DMS 273 treated with DMSO at 0.1 percent for 48 hours (cell line): ENCODE measurements at regions not wholly inside any gene's neighbourhood (a gene's known extent, or its start where the extent isn't known, plus 50 kb on each side); places are given as distances from the start of the nearest gene placed in this dataset.
A peak's percentile ranks its signal among the peaks of the same experiment; 100 is the strongest.
"Not testable (repeated sequence)": the region's sequence is repeated elsewhere in the genome, so short reads cannot be mapped to it uniquely, and the experiment has no call there.

ENCODE experiments used
- DNase-seq: peaks from one replicate; lab custom pipeline; 2025; lab: John Stamatoyannopoulos, UW

DNA sequence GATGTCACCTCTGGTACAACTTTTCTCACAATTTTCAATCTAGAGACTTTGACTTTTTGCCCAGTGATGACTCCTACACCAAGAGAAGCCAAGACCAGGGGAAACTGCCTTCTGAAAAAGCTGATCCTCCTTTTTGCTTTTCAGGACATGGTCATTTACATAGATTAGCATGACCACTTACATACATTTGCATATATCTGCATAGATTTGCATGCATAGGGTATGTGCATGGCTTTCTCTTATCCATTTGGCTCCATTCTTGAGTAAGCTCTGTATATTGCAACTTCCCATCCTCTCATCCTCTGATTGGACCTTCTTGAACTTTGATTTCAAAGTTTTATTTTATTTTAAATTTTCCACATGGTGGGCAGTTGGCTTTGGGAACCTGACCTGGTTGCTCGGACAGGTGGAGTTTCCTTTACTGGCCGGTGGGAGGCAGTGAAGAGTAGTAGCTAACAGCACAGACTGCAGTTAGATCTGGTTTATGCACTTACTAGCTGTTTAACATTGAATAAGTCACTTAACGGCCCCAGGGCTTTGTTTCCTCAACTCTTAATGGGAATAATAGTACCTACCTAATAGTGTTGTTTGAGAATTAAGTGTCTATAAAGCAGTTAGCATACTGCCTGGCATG lies 92.9 kb downstream of the GPR139 start:
- no peak for DNase-seq

DNA sequence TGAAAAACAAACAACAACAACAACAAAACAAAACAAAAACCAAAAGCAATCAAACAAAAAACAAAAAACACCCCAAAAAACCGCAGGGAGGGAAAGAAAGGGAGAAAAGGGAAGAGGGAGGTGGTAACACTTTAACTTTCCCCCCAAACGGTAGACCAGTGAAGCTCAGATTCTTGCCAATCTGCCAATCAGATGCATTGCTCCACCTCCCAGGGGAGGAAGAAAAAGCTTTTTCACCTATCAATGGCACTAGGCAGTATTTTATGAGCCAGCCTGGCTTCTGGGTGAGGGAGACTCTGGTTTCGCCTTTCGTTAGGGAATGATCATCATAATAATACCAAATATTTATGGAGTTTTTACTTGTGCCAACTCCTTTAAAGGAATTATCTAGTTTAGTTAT lies 94.1 kb downstream of the GPR139 start:
- DNase-seq: no peak

DNA sequence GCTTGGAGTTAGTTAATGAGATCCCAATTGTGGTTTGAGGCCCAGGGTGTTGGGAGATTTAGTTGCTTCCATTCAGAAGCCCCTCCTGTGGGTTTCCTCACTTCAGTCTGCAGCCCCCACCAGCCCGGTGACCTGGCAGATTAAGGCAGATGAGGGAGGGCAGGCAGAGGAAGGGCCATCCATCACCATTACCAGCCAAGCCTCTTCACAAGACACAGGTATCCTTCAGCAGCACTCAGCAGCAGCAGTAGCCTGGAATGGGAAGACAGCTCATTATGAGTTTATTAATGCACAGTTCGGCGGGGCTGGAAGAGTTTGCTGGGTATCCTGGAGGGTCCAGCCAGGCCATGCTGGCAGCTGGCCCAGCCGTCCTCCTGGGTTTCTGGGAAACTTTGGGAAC lies 90.0 kb upstream of the GPRC5B start:
- no peak for DNase-seq

DNA sequence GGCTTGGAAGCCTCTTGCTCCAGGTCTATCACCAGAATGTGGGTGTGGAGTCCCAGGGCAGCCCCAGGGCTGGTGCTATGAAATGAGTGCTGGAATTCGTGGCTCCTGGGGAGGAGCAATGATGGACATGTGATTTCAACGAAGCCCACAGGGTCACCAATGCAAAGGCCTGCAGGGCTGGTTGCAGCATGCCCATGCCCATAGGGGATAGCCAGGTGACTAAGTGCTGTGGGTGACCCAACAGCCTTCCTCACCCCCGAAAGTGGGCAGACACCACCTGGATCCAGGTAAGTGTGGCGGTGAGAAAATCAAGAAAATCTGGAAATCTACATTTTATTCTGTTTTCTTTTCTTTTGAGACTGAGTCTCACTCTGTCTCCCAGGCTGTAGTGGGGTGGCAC lies 87.5 kb upstream of the GPRC5B start:
- no peak for DNase-seq

DNA sequence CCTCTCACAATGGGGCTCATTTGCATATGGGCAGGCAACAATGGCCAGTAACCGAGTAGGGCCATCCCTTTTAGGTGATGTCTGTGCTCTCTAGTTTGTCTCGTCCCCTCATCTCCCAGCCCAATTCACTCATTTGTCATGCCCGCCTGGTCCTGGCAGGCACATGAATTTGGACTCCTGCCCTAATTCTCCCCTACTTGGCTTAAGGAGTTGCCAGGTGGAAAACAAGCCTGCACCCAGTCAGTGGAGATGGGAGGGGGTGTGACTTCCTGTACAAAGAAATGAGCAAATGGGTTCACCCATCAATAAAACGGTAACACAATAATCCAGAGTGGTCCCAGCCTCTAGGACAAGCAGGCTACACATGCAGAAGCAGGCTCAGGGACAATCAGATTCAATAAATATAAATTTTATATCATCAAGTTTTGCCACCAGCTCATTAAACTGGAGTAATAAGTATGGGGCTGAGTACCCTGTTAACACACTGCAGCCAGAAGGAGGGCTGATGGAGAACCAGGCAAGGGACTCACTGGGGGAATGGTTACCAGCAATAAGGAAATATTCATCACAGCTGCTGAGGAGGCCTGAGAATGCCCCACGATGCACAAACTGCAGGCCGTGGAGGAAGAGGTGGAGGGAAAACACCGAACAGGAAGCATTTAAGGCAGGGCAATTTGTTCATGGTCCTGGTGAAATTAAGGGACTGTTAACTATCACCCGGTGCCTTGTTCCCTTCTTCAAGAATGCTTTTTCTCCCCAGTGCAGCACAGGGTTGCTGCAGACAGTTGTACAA lies 84.4 kb upstream of the GPRC5B start:
- no peak for DNase-seq

DNA sequence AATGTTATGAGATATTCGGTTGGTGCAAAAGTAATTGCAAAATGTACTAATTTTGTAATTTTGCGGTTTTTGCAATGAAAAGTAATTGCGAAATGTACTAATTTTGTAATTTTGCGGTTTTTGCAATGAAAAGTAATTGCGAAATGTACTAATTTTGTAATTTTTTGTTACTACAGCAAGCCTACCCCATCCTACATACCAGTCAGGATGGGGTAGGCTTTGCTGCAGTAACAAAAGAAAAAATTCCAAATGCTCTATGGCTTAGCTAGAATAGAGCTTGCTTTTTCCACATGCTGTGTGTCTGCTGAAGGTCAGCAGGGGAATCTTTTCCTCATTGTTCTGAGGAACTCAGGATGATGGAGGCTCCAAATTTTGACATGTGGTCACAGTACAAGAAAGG lies 83.3 kb upstream of the GPRC5B start:
- DNase-seq: no peak

DNA sequence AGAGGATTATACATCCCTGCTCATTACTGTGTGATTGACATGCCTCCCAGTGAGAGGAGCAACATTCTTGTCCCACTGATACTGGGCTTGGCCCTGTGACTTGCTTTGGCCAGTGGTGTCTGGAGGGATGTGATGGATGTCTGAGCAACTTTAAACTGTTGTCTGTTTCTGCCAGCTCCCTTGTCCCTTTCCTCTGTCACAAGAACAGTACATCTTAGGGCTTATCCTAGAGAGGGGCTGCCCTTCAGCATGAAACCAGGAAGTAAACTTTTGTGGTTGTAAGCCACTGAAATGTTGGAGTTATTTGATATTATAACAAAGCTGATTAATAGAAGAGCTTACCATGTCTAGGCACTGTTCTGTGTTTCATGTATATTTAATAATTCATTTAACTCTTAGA lies 82.9 kb upstream of the GPRC5B start:
- no peak for DNase-seq

DNA sequence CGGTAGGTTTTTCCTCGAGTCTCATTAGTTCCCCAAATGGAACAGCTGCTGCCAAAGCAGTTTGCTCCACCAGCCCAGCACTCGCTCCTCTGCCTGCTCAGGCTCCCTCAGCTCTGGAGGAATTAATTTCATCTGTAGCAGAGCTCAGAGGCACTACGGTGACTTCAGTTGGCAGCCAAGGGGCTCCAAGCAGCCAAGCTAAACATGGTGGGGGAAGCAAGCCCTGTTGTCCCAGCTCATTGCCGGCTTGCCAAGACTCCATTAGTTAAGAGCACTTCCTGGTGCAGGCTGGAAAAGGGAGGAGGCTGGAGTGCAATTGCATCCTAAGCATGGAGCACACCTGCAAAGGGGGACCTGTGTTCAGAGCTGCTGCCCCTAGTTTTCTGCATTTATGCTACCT lies 78.7 kb upstream of the GPRC5B start:
- no peak for DNase-seq

DNA sequence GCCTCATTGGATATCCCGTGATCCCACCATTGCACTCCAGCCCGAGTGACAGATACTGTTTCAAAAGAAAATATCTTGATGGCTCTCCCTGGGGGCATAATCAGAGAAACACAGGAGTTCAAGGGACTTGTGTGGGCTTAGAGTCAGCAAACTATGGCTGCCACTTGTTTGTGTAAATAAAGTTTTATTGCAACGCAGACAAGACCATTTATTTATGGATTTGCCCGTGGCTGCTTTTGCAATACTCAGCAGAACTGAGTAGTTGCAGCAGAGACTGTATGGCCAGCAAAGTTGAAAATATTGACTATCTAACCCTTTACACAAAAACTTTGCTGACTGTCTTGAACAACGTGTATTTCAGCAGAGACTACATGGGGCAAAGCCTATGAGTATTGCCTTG lies 75.5 kb upstream of the GPRC5B start:
- DNase-seq: no peak

DNA sequence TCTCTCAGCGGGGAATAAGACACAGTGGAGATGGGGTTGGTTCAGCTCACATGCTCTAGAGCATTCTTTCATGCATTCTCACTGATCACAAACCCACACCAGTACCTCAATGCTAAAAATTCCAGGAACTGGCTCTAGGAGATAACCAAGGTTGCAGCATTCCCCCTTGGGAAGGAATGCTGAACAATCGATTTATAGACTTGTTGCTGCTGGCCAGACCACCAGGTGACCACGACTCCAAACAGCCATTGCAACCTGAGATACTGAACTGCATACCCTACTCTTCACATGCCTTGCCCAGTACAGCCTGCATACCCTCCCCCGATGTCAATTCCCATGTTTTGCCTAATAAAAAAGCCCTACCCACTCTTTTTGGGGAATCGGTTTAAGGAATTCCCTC lies 75.1 kb upstream of the GPRC5B start:
- DNase-seq: no peak

DNA sequence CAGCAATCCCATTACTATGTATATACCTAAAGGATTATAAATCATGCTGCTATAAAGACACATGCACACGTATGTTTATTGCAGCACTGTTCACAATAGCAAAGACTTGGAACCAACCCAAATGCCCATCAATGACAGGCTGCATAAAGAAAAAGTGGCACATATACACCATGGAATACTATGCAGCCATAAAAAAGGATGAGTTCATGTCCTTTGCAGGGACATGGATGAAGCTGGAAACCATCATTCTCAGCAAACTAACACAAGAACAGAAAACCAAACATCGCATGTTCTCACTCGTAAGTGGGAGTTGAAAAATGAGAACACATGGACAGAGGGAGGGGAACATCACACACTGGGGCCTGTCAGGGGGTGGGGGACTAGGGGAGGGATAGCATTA lies 71.2 kb upstream of the GPRC5B start:
- not testable (repeated sequence) for DNase-seq

DNA sequence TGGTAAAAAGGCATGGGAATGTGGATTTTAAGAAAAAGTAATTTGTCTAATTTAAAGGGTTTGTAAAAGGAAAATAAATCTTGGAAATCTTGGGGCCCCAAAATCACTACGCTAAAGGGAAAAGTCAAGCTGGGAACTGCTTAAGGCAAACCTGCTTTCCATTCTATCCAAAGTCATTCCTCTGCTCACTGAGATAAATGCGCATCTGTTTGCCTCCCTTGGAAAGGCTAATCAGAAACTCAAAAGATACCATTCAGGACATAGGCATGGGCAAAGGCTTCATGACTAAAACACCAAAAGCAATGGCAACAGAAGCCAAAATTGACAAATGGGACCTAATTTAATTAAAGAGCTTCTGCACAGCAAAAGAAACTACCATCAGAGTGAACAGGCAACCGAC lies 70.4 kb upstream of the GPRC5B start:
- DNase-seq: not testable (repeated sequence)

DNA sequence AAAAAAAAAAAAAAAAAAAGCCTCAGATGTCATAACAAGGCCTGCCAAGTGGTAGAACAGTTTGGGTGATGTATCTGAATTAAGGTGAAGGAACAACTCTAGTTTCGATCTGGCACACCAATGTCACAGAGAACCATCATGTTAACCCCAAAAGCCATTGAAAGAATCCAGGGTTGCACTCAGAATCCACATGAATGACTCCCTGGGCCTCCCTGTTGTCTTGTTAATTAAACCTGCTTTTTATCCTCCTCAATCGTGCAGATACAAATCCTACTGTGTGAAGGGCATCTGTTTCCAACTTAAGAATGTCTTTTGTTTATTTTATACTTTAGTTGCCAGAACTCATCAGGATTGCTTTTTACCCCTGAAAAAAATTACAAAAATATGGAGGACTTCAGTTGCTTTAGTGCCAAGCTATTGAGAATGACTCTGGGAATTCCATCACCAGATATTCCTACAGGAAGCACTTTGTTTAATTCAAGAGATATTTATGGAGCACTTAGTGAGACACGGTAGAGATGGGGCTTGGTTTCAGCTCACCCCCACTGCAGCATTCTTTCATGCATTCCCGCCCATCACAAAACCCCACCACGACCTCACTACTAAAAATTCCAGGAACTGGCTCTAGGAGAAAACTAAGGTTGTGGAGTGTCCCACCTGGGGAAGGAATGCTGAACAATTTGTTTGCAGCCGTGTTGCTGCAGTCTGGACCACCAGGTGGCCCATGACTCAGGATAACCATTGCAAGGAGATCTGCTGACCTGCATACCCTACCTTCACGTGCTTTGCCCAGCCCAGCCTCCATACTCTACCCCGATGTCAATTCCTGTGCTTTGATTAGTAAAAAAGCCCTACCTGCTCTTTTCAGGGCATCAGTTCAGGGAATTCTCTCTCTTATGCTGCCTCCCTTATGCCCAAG lies 63.8 kb upstream of the GPRC5B start:
- DNase-seq: no peak

DNA sequence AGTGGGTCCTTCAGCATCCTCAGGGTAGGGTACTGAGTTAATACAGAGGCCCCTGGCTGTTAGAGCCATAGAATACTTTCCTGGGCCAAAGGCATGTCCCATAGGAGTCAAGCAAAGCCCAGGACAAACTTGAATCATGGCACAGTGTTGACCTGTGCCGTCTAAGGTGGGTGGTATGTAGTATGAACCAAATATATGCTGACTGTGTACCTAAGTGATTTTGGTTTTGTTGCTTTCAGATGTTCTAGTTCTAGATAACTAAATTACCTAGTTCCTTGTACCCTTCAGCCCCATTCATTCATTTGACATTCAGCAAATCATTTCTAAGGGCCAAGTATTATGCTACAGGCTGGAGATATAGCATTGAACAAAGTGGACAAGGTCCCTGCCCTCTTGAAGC lies 61.3 kb upstream of the GPRC5B start:
- no peak for DNase-seq

DNA sequence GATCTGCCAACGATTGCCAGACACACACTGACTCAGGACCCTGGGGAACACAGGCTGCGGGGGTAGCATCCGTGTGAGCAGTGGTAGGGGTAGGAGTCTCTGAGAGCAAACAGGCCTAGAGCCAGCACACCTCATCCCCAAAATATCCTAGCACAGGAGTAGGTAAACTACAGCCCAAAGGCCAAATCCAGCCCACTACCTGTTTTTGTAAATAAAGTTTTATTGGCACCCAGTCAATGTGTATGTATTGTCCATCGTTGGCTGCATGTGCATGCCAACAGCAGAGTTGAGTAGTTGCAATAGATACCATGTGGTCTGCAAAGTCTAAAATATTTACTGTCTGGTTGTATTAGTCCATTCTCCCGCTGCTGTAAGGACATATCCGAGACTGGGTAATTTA lies 55.5 kb upstream of the GPRC5B start:
- DNase-seq: no peak

DNA sequence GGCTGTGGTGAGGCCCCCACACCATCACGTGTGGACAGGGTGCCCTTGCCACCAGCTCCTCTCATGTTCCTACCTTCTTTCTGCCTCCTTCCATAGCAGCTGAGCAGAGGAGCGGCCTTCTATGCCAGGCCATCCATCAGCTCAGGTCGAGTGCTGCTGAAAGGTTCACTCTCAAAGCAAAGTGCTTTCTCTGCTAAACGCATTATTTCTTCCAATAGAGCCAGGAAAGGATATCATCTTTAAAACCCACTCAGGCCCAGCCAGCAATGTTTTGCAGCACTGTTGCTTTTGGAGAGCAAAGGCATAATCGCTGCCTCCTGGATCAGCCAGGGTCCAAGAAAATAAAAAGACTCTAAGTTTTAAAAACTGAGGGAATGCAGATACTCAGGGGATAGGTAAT lies 54.9 kb upstream of the GPRC5B start:
- DNase-seq: no peak

DNA sequence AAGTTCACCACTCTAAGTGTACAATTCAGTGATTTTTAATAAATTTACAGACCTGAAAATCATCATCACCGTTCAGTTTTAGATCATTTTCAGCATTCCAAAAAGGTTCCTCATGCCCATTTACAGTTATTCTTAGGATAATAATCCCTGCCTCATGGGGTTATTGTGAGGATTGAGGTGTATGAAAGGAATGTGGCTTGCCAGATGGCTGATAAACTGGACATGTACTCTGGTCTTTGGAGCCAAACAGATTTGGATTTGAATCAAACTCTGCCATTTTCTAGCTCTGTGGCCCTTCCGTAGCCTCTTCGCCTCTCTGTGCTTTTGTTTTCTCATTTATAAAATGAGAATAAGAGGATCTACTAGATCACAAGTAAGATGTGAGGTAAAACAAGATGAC lies 53.9 kb upstream of the GPRC5B start:
- no peak for DNase-seq

DNA sequence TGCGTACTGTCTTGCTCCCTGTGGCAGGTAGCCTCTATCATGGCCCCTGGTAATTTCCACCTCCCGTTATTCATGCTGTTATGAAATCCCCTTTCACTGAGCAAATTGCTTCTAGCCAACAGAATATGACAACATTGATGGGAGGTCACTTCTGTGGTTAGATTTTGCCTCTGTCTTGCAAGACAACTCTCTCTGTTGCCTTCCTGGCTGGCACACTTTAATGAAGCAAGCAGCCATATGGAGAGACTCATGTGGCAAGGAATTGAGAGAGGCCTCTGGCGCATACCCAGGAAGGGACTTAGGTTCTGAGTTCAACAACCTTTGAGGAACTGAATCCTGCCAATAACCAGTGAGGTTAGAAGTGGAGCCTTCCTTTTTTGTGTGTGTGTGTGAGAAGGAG lies 51.8 kb upstream of the GPRC5B start:
- DNase-seq: no peak

DNA sequence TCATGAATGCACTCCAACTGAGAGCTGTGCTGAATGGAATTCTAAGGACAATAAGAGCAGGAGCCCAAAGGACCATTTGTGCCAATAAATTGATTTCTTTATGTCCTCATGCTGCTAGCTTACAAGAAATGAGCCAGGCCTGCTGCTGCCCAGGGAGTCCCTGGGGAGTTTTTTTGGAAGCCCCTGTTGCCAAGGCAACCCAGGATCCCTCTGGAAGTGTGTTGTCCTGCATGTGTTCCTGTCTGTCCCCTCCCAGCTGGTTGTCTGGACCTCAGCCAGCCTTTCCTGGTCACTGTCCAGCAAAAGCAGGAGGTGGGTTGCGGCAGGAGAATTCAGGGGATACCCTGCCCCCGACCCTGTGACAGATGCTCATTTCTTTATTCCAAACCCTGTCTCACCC lies 51.0 kb upstream of the GPRC5B start:
- DNase-seq: peak; percentile 7
